Esophagus muscularis mucosa (tissue), 4 donors: ENCODE measurements at regions not wholly inside any gene's neighbourhood (a gene's known extent, or its start where the extent isn't known, plus 50 kb on each side); places are given as distances from the start of the nearest gene placed in this dataset.

ENCODE experiments used
- DNase-seq: peaks from one replicate; pipeline ENCODE4 v3.0.0-alpha.2; 2017; ENCODE audit errors: extremely low spot score
- H3K27ac ChIP-seq, 4 donors: fragments of 200-600 bp; sonication (generic); replicated peaks in 1 of 4; 1 replicate in 3 of 4; 2 replicates in 1 of 4; pipeline ENCODE4 v1.5.1; 2016 to 2019; ENCODE audit warnings: mild to moderate bottlenecking in 1 of 4
- H3K27me3 ChIP-seq, 4 donors: fragments of 200-600 bp; sonication (generic); one replicate each; pipeline versions ENCODE4 v1.5.1 to v1.6.0; 2016 to 2019
- H3K36me3 ChIP-seq, 4 donors: fragments of 200-600 bp; sonication (generic); one replicate each; pipeline ENCODE4 v1.5.1; 2016 to 2019
- H3K4me1 ChIP-seq, 4 donors: fragments of 200-600 bp; sonication (generic); one replicate each; pipeline ENCODE4 v1.5.1; 2016 to 2019
- H3K4me3 ChIP-seq, 4 donors: fragments of 200-600 bp; sonication (generic); 1 replicate in 2 of 4; 2 replicates in 2 of 4; pipeline ENCODE4 v1.5.1; 2016 to 2019; ENCODE audit warnings: mild to moderate bottlenecking in 4 of 4, moderate library complexity in 1 of 4
- H3K9me3 ChIP-seq, 4 donors: fragments of 200-600 bp; sonication (generic); 1 replicate in 3 of 4; 2 replicates in 1 of 4; pipeline ENCODE4 v1.5.1; 2016 to 2019
- CTCF ChIP-seq, 3 experiments: fragments of 200-600 bp in 2 of 3; fragments of 450-650 bp in 1 of 3; sonication (generic) in 2 of 3; IDR thresholded peaks; one replicate each; pipeline ENCODE4 v1.5.1; 2017 to 2019; ENCODE audit warnings: antibody characterized with exemption in 3 of 3, mild to moderate bottlenecking in 2 of 3, moderate library complexity in 1 of 3
- EP300 ChIP-seq: sonication (generic); formaldehyde crosslinking; IDR thresholded peaks from one replicate; pipeline ENCODE4 v1.6.1; 2017; ENCODE audit warnings: antibody characterized with exemption
- POLR2A ChIP-seq: fragments of 450-650 bp; IDR thresholded peaks from one replicate; pipeline ENCODE4 v1.6.1; 2017; ENCODE audit warnings: antibody characterized with exemption, moderate library complexity, mild to moderate bottlenecking, low read depth
- POLR2AphosphoS5 ChIP-seq, 2 donors: sonication (generic); formaldehyde crosslinking; IDR thresholded peaks; one replicate each; pipeline ENCODE4 v1.6.1; 2017; ENCODE audit warnings: antibody characterized with exemption in 2 of 2
- WGBS: methylation state at CpG from one replicate; pipeline ENCODE4 v1.1.5; 2018; 5-methylcytosine and 5-hydroxymethylcytosine counted together
- intact Hi-C: fragments of 100-400 bp; cut with DNase I; formaldehyde crosslinking; loops from one replicate; pipeline ENCODE4 v1.15.1; 2023

- Histone ChIP-seq H3K27me3 (no peaks in the 10 kb centered on the region), H3K27ac (no peak overlapping the region), H3K4me1 (no peaks in the 10 kb centered on the region), H3K36me3 (no peaks in the 10 kb centered on the region), H3K4me3 (no peak overlapping the region), H3K9me3 (no peaks in the 10 kb centered on the region)
- TF ChIP-seq POLR2AphosphoS5 (IDR thresholded peaks at IDR 0.05) (no peak), POLR2A (no peak), EP300 (no peak), CTCF (IDR thresholded peaks at IDR 0.05) (no peak)
- DNase-seq = no peak
- WGBS = 74% methylated on average over 1 of the region's 1 CpG
- intact Hi-C loops = no loop called here
Measured at GRCh38 chr1:119226321-119226720, 85.9 kb upstream of the WARS2 start.

- no peaks in the 10 kb centered on the region for H3K9me3 ChIP-seq
- 89% methylated on average over 3 of the region's 3 CpGs for WGBS
- TF ChIP-seq CTCF (IDR thresholded peaks at IDR 0.05) (no peak), EP300 (no peak), POLR2A (no peak), POLR2AphosphoS5 (IDR thresholded peaks at IDR 0.05) (no peak)
- no peak overlapping the region for H3K27ac ChIP-seq
- intact Hi-C loops = no loop called here
- DNase-seq = no peak
- H3K4me3 ChIP-seq = no peak overlapping the region
- H3K4me1 ChIP-seq = no peaks in the 10 kb centered on the region
- no peaks in the 10 kb centered on the region for H3K27me3 ChIP-seq
- no peaks in the 10 kb centered on the region for H3K36me3 ChIP-seq
Measured at GRCh38 chr1:119226913-119227312, 86.5 kb upstream of the WARS2 start.

- Histone ChIP-seq H3K36me3 (no peaks in the 10 kb centered on the region), H3K27ac (no peak overlapping the region), H3K9me3 (no peaks in the 10 kb centered on the region), H3K4me1 (no peaks in the 10 kb centered on the region), H3K4me3 (no peak overlapping the region), H3K27me3 (no peaks in the 10 kb centered on the region)
- no peak for DNase-seq
- TF ChIP-seq POLR2AphosphoS5 (IDR thresholded peaks at IDR 0.05) (no peak), CTCF (IDR thresholded peaks at IDR 0.05) (no peak), POLR2A (no peak), EP300 (no peak)
- WGBS = 86% methylated on average over 2 of the region's 2 CpGs
- intact Hi-C loops = no loop called here
Measured at GRCh38 chr1:119227456-119227855, 87.0 kb upstream of the WARS2 start.

- H3K4me3 ChIP-seq = no peak overlapping the region
- no peak overlapping the region for H3K27ac ChIP-seq
- H3K27me3 ChIP-seq = no peaks in the 10 kb centered on the region
- H3K9me3 ChIP-seq = no peaks in the 10 kb centered on the region
- DNase-seq = no peak
- H3K36me3 ChIP-seq = no peaks in the 10 kb centered on the region
- H3K4me1 ChIP-seq = no peaks in the 10 kb centered on the region
- intact Hi-C loops = no loop called here
- WGBS = 82% methylated on average over 4 of the region's 4 CpGs
- TF ChIP-seq CTCF (IDR thresholded peaks at IDR 0.05) (no peak), EP300 (no peak), POLR2AphosphoS5 (IDR thresholded peaks at IDR 0.05) (no peak), POLR2A (no peak)
Measured at GRCh38 chr1:119228335-119229080, 88.1 kb upstream of the WARS2 start.

- WGBS = 77% methylated on average over 2 of the region's 2 CpGs
- DNase-seq = no peak
- Histone ChIP-seq H3K27me3 (no peaks in the 10 kb centered on the region), H3K4me1 (no peaks in the 10 kb centered on the region), H3K36me3 (no peaks in the 10 kb centered on the region), H3K27ac (no peak overlapping the region), H3K4me3 (no peak overlapping the region), H3K9me3 (peaks cover 0 to under 1% (median 0%) of the 10 kb centered on the region in 4 donors)
- TF ChIP-seq POLR2AphosphoS5 (IDR thresholded peaks at IDR 0.05) (no peak), CTCF (IDR thresholded peaks at IDR 0.05) (no peak), POLR2A (no peak)
- intact Hi-C loops = no loop called here
Measured at GRCh38 chr1:119235120-119235519, 94.7 kb upstream of the WARS2 start.
